Thymus (tissue), 11 donors: ENCODE measurements at regions not wholly inside any gene's neighbourhood (a gene's known extent, or its start where the extent isn't known, plus 50 kb on each side); places are given as distances from the start of the nearest gene placed in this dataset.

Experiments
- DNase-seq, 9 donors: peaks; one replicate each; pipeline ENCODE4 v3.0.0-alpha.2; 2013; ENCODE audit warnings: low spot score in 9 of 9, low read depth in 6 of 9, missing footprints in 1 of 9
- H3K27ac ChIP-seq, 2 donors: one replicate each; pipeline ENCODE4 v1.5.1; 2013; ENCODE audit warnings: control low read depth in 1 of 2, low read depth in 1 of 2, low read length in 1 of 2, mild to moderate bottlenecking in 1 of 2, moderate library complexity in 1 of 2
- H3K27me3 ChIP-seq, 2 donors: one replicate each; pipeline ENCODE4 v1.5.1; 2013; ENCODE audit warnings: low read length in 1 of 2; ENCODE audit not compliant: control insufficient read depth in 2 of 2, insufficient read depth in 1 of 2
- H3K36me3 ChIP-seq, 2 donors: one replicate each; pipeline ENCODE4 v1.5.1; 2013; ENCODE audit warnings: low read length in 1 of 2, mild to moderate bottlenecking in 1 of 2, moderate library complexity in 1 of 2; ENCODE audit not compliant: control insufficient read depth in 2 of 2, insufficient read depth in 2 of 2
- H3K4me1 ChIP-seq, 2 donors: one replicate each; pipeline ENCODE4 v1.5.1; 2013; ENCODE audit warnings: low read length in 2 of 2; ENCODE audit not compliant: control insufficient read depth in 2 of 2, insufficient read depth in 2 of 2
- H3K4me3 ChIP-seq, 2 donors: one replicate each; pipeline ENCODE4 v1.5.1; 2013; ENCODE audit warnings: low read length in 2 of 2, control low read depth in 1 of 2, mild to moderate bottlenecking in 1 of 2
- H3K9me3 ChIP-seq, 2 donors: one replicate each; pipeline ENCODE4 v1.5.1; 2013; ENCODE audit warnings: low read length in 1 of 2, mild to moderate bottlenecking in 1 of 2; ENCODE audit not compliant: control insufficient read depth in 2 of 2, insufficient read depth in 1 of 2
- whole genome bisulfite sequencing: extraction: QIAGEN DNeasy Blood & Tissue Kit; methylation state at CpG from one replicate; pipeline ENCODE4 v1.1.7; 2013; 5-methylcytosine and 5-hydroxymethylcytosine counted together
- donor health status: healthy.

- 76% methylated on average over 3 of the region's 3 CpGs for WGBS
- no peaks in the 10 kb centered on the region for H3K36me3 ChIP-seq
- H3K9me3 ChIP-seq: peaks cover 0 to 7% of the 10 kb centered on the region in 2 donors
- H3K4me3 ChIP-seq: no peak overlapping the region
- H3K4me1 ChIP-seq: peaks cover 16 to 18% of the 10 kb centered on the region in 2 donors
- peak in 2 of 9 donors; percentile 27 to 58 for DNase-seq
- peak overlapping the region; percentile 46 to 60 for H3K27ac ChIP-seq
- no peaks in the 10 kb centered on the region for H3K27me3 ChIP-seq
Measured at GRCh38 chr2:196224756-196225155, 53.4 kb upstream of the STK17B start.

GRCh38 chr2:196225213-196225612 lies 53.8 kb upstream of the STK17B start:
- no peaks in the 10 kb centered on the region for H3K36me3 ChIP-seq
- peaks cover 21 to 22% of the 10 kb centered on the region in 2 donors for H3K4me1 ChIP-seq
- 67% methylated on average over 1 of the region's 1 CpG for WGBS
- H3K9me3 ChIP-seq: peaks cover 0 to 10% of the 10 kb centered on the region in 2 donors
- no peaks in the 10 kb centered on the region for H3K27me3 ChIP-seq
- no peak for DNase-seq
- H3K27ac ChIP-seq: no peak overlapping the region
- H3K4me3 ChIP-seq: no peak overlapping the region

- H3K4me3 ChIP-seq: no peak overlapping the region
- H3K4me1 ChIP-seq: peaks cover 24 to 25% of the 10 kb centered on the region in 2 donors
- no peak for DNase-seq
- peaks cover 0 to 7% of the 10 kb centered on the region in 2 donors for H3K9me3 ChIP-seq
- no peak overlapping the region for H3K27ac ChIP-seq
- H3K36me3 ChIP-seq: no peaks in the 10 kb centered on the region
- H3K27me3 ChIP-seq: no peaks in the 10 kb centered on the region
Measured at GRCh38 chr2:196226058-196226706, 54.8 kb upstream of the STK17B start.

- DNase-seq: no peak
- H3K27me3 ChIP-seq: no peaks in the 10 kb centered on the region
- 95% methylated on average over 1 of the region's 1 CpG for WGBS
- H3K9me3 ChIP-seq: peaks cover 0 to 3% of the 10 kb centered on the region in 2 donors
- H3K27ac ChIP-seq: no peak overlapping the region
- H3K4me1 ChIP-seq: peaks cover 24 to 25% of the 10 kb centered on the region in 2 donors
- H3K4me3 ChIP-seq: no peak overlapping the region
- no peaks in the 10 kb centered on the region for H3K36me3 ChIP-seq
Measured at GRCh38 chr2:196226707-196227065, 55.3 kb upstream of the STK17B start.

GRCh38 chr2:196229013-196229412 lies 57.6 kb upstream of the STK17B start:
- 82% methylated on average over 3 of the region's 3 CpGs for WGBS
- no peaks in the 10 kb centered on the region for H3K27me3 ChIP-seq
- H3K27ac ChIP-seq: no peak overlapping the region
- H3K36me3 ChIP-seq: no peaks in the 10 kb centered on the region
- H3K9me3 ChIP-seq: peaks cover 0 to 3% of the 10 kb centered on the region in 2 donors
- no peak for DNase-seq
- no peak overlapping the region for H3K4me3 ChIP-seq
- H3K4me1 ChIP-seq: peaks cover 28 to 37% of the 10 kb centered on the region in 2 donors

GRCh38 chr2:196230061-196230854 lies 58.9 kb upstream of the STK17B start:
- DNase-seq: peak in 3 of 9 donors; percentile 53 to 72 (median 58)
- Histone ChIP-seq H3K4me1 (peaks cover 21 to 38% of the 10 kb centered on the region in 2 donors), H3K36me3 (no peaks in the 10 kb centered on the region), H3K9me3 (peaks cover 0 to 3% of the 10 kb centered on the region in 2 donors), H3K27ac (peak overlapping the region; percentile 87), H3K4me3 (no peak overlapping the region), H3K27me3 (no peaks in the 10 kb centered on the region)
- WGBS: 80% methylated on average over 13 of the region's 13 CpGs

- peaks cover 14 to 39% of the 10 kb centered on the region in 2 donors for H3K4me1 ChIP-seq
- 92% methylated on average over 5 of the region's 5 CpGs for WGBS
- no peak for DNase-seq
- H3K27ac ChIP-seq: peak overlapping the region; percentile 74 to 87
- no peak overlapping the region for H3K4me3 ChIP-seq
- H3K27me3 ChIP-seq: no peaks in the 10 kb centered on the region
- no peaks in the 10 kb centered on the region for H3K36me3 ChIP-seq
- peaks cover 0 to 3% of the 10 kb centered on the region in 2 donors for H3K9me3 ChIP-seq
Measured at GRCh38 chr2:196233021-196233804, 61.8 kb upstream of the STK17B start.

GRCh38 chr2:196233805-196234475 lies 62.6 kb upstream of the STK17B start:
- Histone ChIP-seq H3K27me3 (no peaks in the 10 kb centered on the region), H3K27ac (peak overlapping the region; percentile 74 to 87), H3K4me1 (peaks cover 17 to 45% of the 10 kb centered on the region in 2 donors), H3K9me3 (peaks cover 0 to 3% of the 10 kb centered on the region in 2 donors), H3K4me3 (no peak overlapping the region), H3K36me3 (no peaks in the 10 kb centered on the region)
- WGBS: 95% methylated on average over 4 of the region's 4 CpGs
- peak in 3 of 9 donors; percentile 28 to 73 (median 46) for DNase-seq
